DMS 273 (cell line): ENCODE measurements at regions not wholly inside any gene's neighbourhood (a gene's known extent, or its start where the extent isn't known, plus 50 kb on each side); places are given as distances from the start of the nearest gene placed in this dataset.

Experiments
- DNase-seq: peaks from one replicate; lab custom pipeline; 2025; ENCODE audit not compliant: unreplicated experiment; lab: John Stamatoyannopoulos, UW

DNA sequence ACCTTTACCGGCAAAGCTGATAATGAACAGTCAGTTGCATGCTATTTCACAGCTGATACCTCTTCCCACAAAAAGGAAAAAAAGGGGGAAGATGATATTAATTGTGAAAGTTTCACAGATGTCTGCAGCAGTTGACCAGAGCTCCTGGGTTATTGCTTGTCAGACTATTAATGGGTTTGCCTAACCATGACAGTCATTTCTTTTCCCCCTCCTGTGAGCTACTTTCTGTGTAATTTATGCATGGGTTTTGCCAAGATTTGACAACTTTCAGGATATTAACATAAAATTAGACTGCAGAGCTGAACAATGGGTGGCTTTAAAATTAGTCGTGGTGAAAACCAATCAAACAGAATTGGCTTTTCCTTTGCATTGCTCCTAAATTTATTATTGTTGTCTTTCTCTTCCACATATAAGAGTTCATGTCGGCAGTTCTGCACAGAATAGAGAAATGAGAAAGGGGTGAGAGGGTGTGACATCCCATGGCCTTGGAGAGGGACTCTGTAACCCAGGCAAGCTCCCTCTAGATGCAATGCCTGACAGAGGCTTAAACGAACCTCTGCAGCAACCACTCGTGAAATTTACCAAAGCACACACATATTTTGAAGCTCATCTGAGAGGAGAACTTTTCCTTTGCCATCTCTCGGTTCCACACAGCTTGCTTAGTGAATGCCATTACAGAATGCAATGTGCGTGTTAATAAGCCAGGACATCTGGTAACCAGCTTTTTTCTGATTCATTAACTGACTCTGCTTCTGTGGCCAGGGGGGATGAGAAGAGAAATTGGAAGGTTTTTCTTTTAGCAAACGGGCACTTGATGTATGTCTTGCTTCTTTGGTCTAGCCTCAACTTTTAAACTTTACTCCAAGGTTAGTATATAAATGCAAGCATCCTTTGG lies 82.2 kb upstream of the ITGA4 start:
- DNase-seq = peak; percentile 76

DNA sequence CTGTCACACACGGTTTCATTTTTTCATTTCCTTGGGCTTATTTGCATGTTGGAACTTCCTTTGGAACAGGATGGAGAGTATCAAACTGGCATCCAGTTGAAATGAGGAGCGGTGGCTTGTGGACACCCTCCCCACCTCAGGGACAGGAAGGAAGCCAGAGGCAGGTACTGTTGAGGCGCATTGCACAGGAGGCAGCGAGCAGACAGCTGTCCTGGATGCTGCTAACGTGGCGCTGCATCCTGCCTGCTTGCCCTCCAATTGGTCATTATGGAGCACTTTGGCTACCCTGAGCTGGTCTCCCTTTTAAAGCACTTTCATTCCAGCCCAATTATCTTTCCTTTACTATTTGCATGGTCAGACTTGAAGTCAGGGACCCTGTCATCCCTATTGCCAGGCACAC lies 80.7 kb upstream of the ITGA4 start:
- no peak for DNase-seq

DNA sequence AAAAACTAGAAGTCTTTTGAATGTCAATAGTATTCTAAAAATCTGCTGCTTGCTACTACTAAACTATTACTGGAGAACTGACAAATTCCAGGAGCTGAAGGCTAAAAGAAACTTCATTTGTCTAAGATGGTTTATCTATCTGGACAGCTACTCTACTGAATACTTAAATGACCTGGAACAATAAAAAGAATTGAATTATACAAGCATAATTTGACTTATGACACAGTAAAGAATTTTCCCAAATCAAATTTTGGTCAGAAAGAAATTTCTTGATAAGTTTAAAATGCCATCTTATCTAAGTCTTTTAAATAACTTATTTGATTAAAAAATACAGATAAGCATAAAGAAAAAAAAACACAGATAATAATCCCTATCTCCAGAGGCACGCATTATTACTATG lies 80.2 kb upstream of the ITGA4 start:
- DNase-seq = no peak

DNA sequence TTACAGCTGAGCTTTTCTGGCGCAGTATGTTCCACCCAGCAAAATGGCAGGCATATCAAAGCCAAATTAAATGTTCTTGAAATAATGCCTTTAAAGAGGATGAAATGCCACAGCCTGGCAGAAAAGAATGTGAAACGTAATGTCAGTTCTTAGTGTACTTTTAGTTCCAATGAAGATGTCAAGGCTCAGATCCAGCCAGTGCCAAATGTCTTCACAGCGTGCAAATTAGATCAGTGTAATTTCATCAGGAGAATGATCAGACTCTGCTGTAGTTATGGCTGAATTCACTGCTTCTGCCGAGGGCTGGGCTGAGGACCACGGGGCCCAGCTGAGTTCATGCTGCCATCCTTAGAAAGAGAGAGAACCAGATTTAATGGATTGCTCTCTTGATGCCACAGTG lies 78.7 kb upstream of the ITGA4 start:
- DNase-seq = no peak

DNA sequence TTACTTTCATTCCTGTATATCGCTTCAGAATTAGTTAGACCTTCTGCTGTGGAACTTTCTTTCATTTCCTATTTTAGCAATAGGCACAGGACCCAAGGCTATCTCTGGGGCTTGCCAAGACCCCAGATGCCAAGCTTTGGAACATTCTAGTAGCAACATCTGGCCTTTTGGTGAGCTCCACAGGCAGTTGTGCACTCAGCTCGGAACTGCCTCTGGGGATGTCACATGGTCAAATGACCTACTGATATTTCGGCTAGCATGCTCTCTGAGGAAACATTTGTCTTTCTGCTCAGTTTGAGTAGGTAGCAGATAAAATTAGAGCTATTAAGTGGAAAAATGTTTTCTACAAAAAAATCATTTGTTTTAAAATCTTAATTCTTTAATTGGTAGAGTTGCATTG lies 76.6 kb upstream of the ITGA4 start:
- peak; percentile 16 for DNase-seq

DNA sequence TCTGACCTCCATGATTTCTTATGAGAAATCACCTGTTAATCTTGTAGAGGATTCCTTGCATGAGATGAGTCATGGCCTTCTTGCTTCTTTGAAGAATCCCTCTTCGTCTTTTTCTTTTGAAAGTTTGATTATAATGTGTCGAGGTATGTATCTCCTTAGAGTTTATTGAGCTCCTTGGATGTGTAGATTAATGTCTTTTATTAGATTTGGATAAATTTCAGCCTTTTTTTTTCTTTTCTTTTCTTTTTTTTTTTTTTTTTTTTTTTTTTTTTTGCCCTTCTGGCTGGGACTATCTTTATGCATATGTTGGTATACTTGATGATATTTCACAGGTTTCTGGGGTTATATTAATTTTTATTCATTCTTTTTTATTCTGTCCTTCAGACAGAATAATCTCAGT lies 72.3 kb upstream of the ITGA4 start:
- DNase-seq = no peak

DNA sequence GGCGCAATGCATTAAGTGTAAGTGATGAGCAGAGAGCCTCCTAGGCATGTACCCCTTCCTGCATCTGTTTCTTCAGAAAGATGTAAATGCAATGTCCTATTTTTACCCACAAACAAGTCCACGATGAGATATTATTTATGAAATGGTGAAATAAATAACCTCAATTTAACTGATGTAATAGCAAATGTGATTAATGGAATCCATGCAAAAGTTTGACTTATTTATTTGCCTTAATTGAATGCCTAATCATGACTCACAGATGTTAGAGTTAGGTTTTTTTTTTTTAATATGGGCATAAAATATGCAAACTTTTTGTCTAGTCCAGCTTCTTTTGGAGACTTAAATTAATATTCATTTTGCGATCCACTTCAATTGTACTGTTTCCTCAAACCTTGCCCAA lies 67.7 kb upstream of the ITGA4 start:
- no peak for DNase-seq

DNA sequence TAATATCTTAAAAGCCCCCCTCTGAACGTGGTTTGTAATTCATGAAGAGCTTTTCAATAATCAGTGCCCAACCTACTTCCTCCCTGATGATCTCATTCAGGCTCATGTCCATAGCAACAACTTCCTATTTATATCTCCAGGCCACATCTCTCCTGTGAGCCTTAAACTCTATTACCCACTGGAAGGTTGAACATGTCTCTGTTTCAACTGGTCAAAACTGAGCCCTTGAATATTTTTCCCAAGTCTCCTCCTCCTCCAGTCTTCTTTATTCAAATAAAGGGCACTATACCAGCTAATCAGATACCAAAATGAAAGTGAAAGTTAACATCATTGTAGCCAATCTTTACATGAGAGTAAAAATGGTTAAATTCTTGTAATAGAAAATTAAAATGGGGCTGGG lies 63.7 kb upstream of the ITGA4 start:
- peak; percentile 64 for DNase-seq

DNA sequence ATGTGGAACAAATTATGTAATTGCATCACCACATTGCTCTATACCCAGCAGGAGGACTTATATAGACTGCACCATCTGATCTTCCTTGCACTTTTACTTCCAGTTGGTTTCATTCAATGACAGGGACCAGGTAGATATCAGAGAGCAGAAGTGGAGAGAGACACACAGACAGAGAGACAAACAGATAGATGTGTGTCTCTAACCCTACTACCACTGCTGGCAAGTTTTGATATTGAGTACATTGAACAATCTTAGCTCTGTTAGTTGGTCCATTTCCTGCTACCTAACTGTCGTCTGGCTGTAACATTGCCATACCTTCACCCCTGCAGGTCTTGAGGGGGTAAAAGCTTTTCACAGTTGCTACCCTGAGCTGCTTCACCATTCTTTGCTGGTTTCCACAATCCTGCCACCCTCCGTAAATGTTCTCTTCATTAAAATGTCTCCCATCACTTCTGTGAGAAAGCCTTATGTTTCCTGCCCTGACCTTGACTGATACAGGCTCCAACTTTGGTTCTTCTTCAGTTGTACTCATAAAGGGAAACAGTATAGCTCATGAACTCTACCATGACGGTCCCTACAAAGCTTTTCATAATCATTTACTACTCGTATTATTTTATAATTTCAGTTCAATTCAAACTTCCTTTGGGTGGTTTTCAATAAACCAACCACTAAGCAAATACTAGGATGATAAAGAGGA lies 62.3 kb upstream of the ITGA4 start:
- DNase-seq = no peak

DNA sequence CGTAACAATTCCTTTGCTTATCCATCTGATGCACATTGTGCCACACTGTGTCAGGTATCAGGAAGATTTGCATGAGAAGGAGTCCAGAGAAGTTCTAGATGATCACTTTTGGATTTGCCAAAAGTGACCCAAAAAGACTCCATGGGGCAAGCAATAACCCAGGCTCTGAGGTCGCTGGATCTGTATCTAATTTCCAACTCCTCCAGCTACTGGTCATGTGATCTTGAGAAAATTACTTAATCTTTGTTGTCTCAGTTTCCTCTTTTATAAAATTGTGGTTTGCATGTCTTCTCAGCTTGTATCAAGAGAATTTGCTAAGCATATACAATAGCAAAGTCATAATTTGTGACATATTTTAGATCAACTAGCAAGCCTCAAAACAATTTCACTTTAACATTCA lies 61.3 kb upstream of the ITGA4 start:
- DNase-seq = no peak

DNA sequence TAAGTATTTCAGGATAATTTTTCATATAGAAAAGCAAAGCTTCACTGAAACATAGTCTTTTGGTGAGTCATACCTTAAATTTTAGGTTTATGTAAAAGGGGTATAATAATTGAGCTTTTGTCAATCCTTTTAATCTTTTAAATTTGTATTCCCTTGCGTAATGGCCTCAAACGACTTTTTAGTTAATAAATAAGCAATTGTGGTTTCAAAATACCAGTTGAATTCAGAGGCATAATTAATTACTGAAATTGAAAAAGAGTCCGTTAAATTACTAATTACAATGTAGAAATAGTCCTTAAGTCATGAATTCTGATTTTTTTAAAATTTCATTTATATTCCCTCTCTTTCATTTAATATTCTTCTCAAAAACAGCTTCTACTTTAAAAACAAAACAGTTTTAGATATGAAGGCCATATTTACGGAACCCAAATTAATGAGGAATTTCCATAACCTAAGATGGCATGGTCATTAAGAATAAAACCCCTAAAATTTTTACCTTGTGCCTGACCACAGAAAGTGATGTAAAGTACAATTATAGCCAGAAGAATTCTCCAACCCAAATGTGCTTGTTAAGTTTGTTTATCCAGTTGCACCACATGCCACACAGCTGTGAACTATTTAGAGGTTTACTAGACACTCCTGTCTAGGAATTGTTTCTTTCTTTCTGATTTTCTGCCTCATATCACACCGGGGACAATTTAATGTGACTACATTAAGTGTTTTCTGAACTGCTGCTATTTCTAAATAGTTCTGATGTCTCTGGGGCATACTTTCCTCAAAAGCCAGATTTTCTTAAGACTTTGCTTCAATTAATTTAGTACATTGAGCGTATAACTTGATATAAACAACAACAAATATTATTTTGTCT lies 60.7 kb upstream of the ITGA4 start:
- peak; percentile 49 for DNase-seq

DNA sequence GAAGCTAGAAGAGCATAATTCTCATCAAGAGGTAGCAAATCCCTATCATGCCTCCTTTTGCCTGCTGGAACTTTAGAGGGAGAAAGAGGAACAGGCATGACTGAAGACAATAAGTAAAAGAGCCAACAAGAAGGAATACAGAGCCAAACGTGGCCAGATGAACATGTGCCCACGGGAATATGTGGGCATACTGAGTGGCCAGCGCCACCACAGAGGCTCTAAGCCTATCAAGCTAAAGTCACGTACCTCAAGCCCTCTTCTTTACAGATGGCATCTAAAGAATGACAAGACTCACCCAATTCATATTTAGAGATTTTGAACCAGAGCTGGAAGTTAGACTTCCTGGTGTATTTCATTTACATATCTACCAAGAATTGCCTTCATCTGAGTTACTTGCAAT lies 59.9 kb upstream of the ITGA4 start:
- no peak for DNase-seq

DNA sequence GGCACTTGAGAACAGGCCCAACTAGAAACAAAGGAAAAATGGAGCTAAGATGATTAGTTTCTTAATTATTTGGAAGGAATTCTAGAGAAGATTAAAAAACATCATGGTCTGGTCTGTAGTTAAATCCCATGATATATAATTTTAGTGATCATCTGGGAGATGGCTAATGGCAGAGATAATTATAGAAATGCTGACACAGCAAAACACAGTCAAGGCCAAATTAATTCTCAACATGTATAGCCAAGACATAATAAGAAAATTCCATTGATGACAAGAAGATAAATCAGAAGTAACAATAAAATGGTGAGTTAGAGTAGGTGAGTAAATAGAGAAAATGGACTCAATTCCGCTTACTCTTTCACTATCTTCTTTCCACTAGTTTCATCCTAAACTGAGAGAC lies 59.2 kb upstream of the ITGA4 start:
- no peak for DNase-seq

DNA sequence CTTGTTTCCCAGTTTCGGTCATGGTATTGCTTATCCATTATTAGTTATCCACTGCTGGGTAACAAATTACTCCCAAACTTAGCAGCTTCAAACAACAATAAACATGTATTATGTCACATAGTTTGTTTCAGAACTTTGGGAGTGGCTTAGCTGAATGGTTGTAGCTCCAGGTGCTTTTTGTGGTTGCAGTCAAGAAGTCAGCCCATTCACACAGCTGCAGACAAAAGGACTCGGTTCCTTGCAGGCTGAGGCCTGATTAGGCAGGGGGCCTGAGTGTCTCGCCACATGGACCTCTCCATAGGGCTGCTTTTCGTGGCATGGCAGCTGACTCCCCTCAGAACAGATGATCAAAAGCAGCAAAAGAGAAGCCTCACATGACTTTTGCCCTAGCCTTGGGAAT lies 58.2 kb upstream of the ITGA4 start:
- no peak for DNase-seq

DNA sequence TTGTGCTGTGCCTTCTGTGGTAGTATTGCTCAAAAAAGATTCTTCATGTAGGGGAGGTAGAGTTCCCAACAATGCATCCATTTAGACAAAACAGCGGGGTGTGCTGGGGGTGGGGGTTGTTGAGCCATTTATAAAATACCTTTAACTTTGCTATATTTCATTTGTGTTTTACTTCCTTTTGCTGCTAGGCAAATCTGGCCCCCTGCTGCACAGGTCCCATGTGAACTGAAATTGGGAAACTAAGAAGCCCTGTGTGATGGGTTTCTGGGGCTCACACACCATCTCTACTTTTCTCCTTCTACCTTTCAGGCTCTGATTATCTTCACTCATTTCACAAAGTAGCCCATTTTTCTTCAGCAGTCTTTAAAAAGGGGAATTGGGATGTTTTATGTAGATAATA lies 52.7 kb upstream of the ITGA4 start:
- no peak for DNase-seq

DNA sequence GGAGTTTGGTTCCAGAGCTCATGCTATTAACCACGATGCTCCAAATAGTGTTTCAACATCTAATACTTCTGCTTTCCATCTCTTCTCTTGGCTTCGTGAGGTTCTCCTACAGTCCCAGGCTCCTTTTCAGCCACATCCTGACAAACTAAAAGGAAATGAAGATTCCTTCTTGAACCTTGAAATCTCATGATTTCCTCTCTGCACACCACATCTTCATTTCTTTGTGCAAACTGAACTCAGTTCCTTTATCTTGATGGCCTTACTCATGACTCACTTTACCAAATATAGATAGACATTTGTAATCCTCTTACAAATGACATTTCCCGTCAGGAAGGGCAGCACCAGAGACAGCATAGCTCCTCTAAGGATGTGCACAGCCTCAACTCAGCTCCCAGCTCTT lies 50.0 kb upstream of the ITGA4 start:
- no peak for DNase-seq
